Naive thymus-derived CD4-positive, alpha-beta T cell (primary cell): ENCODE measurements at regions not wholly inside any gene's neighbourhood (a gene's known extent, or its start where the extent isn't known, plus 50 kb on each side); places are given as distances from the start of the nearest gene placed in this dataset.

ENCODE experiments used
- ATAC-seq: fragments of 150-1000 bp; cut with Tn5 transposase; 2 replicates; pipeline ENCODE4 v1.10.0; 2021; ENCODE audit warnings: mild to moderate bottlenecking, moderate library complexity
- CTCF ChIA-PET: fragments of 350-600 bp; sonication (Branson Sonifier 250); formaldehyde crosslinking; loops from one replicate; lab custom pipeline; 2021; ENCODE audit warnings: antibody characterized with exemption; lab: Charles Lee
- POLR2A ChIA-PET: fragments of 350-600 bp; sonication (Branson Sonifier 250); formaldehyde crosslinking; loops from one replicate; lab custom pipeline; 2021; ENCODE audit warnings: antibody characterized with exemption, inconsistent platforms; lab: Charles Lee
- DNase-seq, 9 donors: peaks; one replicate each; pipeline versions ENCODE4 v3.0.0 to v3.0.0-alpha.2; 2020 to 2022; ENCODE audit warnings: mixed read lengths in 1 of 9
- H3K27ac ChIP-seq: one replicate; pipeline ENCODE4 v1.7.0; 2013; ENCODE audit warnings: mild to moderate bottlenecking, low read depth, low read length, moderate library complexity
- H3K27me3 ChIP-seq, 2 donors: one replicate each; pipeline ENCODE4 v1.7.0; 2013; ENCODE audit warnings: low read length in 2 of 2, mild to moderate bottlenecking in 2 of 2, moderate library complexity in 2 of 2; ENCODE audit not compliant: control insufficient read depth in 2 of 2, insufficient read depth in 2 of 2
- H3K36me3 ChIP-seq, 3 experiments: 1 replicate in 2 of 3; 2 replicates in 1 of 3; pipeline ENCODE4 v1.7.0; 2013; ENCODE audit warnings: low read length in 3 of 3, mild to moderate bottlenecking in 3 of 3, moderate library complexity in 1 of 3; ENCODE audit not compliant: insufficient read depth in 3 of 3, control insufficient read depth in 2 of 3
- H3K4me1 ChIP-seq, 2 donors: one replicate each; pipeline ENCODE4 v1.7.0; 2013; ENCODE audit warnings: low read length in 2 of 2, mild to moderate bottlenecking in 2 of 2, moderate library complexity in 1 of 2; ENCODE audit not compliant: control insufficient read depth in 2 of 2, insufficient read depth in 2 of 2
- H3K4me3 ChIP-seq: 2 replicates; pipeline ENCODE4 v1.7.0; 2013; ENCODE audit warnings: mild to moderate bottlenecking, low read length
- H3K9me3 ChIP-seq, 3 experiments: 1 replicate in 2 of 3; 2 replicates in 1 of 3; pipeline ENCODE4 v1.7.0; 2013; ENCODE audit warnings: low read length in 3 of 3; ENCODE audit not compliant: control insufficient read depth in 2 of 3
- H3K27ac Mint-ChIP-seq, 9 donors: one replicate each; pipeline ENCODE4 v1.8.0; 2020 to 2022; ENCODE audit warnings: mixed read lengths in 9 of 9, mild to moderate bottlenecking in 8 of 9, moderate library complexity in 5 of 9, inconsistent platforms in 2 of 9
- H3K27me3 Mint-ChIP-seq, 5 donors: one replicate each; pipeline ENCODE4 v1.8.0; 2021 to 2022; ENCODE audit warnings: mixed read lengths in 5 of 5, mild to moderate bottlenecking in 1 of 5
- H3K36me3 Mint-ChIP-seq, 5 donors: one replicate each; pipeline ENCODE4 v1.8.0; 2020 to 2022; ENCODE audit warnings: mixed read lengths in 5 of 5, mild to moderate bottlenecking in 3 of 5, inconsistent platforms in 1 of 5
- H3K4me1 Mint-ChIP-seq, 7 donors: one replicate each; pipeline ENCODE4 v1.8.0; 2020 to 2022; ENCODE audit warnings: mixed read lengths in 7 of 7, mild to moderate bottlenecking in 3 of 7, inconsistent platforms in 1 of 7
- H3K4me3 Mint-ChIP-seq, 10 donors: one replicate each; pipeline ENCODE4 v1.8.0; 2020 to 2022; ENCODE audit warnings: mild to moderate bottlenecking in 10 of 10, mixed read lengths in 10 of 10, moderate library complexity in 6 of 10, inconsistent platforms in 2 of 10
- H3K9me3 Mint-ChIP-seq, 11 donors: one replicate each; pipeline ENCODE4 v1.8.0; 2020 to 2022; ENCODE audit warnings: mixed read lengths in 11 of 11, mild to moderate bottlenecking in 4 of 11, inconsistent platforms in 1 of 11, moderate library complexity in 1 of 11
- intact Hi-C, 2 donors: fragments of 100-400 bp; cut with micrococcal nuclease; formaldehyde crosslinking; loops; one replicate each; pipeline ENCODE4 v1.15.1; 2023

DNA sequence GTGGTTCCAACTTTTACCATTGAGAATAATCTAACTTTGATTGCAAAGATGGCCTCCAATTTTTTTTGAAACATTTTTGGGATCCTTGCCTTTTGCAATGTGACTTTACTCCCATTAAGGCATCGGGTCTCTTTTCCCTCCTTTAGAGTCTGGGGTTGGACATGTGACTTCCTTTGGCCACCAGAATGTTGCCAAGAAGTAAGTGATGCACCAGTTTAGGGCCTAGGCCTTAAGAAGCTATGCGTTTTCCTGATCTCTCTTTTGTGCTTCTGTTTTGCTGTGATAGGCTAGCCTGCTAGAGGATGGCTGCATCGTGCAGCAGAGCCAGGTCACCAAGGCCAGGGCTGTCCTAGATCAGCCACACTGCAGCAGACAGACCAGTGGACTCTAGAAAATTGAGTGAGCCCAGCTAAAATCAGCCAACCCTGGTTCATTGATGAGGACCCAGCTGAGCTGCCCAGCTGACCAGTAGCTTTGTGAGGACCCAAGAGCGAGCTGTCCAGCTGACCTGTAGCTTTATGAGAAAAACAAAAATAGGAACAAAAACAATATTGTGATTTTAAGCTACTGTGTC is 594.0 kb upstream of the JAG1 start:
- Mint-ChIP-seq H3K27ac (no peak overlapping the region), H3K4me1 (no peaks in the 10 kb centered on the region), H3K4me3 (no peak overlapping the region), H3K27me3 (no peaks in the 10 kb centered on the region), H3K36me3 (no peaks in the 10 kb centered on the region), H3K9me3 (peaks cover 0 to 2% (median 0%) of the 10 kb centered on the region in 11 donors)
- Histone ChIP-seq H3K36me3 (no peaks in the 10 kb centered on the region), H3K9me3 (no peaks in the 10 kb centered on the region), H3K4me1 (no peaks in the 10 kb centered on the region), H3K27me3 (no peaks in the 10 kb centered on the region), H3K27ac (no peak overlapping the region), H3K4me3 (no peak overlapping the region)
- DNase-seq (no peak), ATAC-seq (no peak)
- intact Hi-C loops = no loop called here
- ChIA-PET POLR2A (no interaction called here), CTCF (no interaction called here)

DNA sequence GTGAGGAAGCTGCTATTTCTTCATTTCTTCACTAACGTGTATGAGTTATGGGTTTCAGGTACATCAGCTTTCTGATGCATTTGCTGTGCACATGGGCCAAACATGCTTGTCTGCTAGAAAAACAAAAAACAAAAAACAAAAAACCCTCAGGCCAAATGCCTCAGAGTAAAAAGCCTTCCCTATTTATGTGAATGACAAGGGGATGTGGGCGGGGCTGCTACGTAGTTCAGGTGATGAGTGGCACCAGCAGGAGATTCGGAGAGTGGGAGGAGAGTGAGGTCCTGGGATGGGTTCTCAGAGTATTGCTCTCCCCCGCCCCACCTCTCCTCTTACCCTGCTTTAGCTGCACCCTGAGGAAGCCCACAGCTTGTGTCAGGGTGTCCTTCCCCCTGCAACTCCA is 596.8 kb upstream of the JAG1 start:
- intact Hi-C loops = no loop called here
- Mint-ChIP-seq H3K27ac (no peak overlapping the region), H3K27me3 (no peaks in the 10 kb centered on the region), H3K4me3 (no peak overlapping the region), H3K4me1 (no peaks in the 10 kb centered on the region), H3K36me3 (no peaks in the 10 kb centered on the region), H3K9me3 (peaks cover 0 to 2% (median 0%) of the 10 kb centered on the region in 11 donors)
- ChIA-PET POLR2A (no interaction called here), CTCF (no interaction called here)
- no peak for ATAC-seq
- H3K9me3 ChIP-seq = no peaks in the 10 kb centered on the region
- no peak overlapping the region for H3K4me3 ChIP-seq
- no peak for DNase-seq
- H3K27me3 ChIP-seq = no peaks in the 10 kb centered on the region
- no peaks in the 10 kb centered on the region for H3K4me1 ChIP-seq
- H3K36me3 ChIP-seq = no peaks in the 10 kb centered on the region
- H3K27ac ChIP-seq = no peak overlapping the region

DNA sequence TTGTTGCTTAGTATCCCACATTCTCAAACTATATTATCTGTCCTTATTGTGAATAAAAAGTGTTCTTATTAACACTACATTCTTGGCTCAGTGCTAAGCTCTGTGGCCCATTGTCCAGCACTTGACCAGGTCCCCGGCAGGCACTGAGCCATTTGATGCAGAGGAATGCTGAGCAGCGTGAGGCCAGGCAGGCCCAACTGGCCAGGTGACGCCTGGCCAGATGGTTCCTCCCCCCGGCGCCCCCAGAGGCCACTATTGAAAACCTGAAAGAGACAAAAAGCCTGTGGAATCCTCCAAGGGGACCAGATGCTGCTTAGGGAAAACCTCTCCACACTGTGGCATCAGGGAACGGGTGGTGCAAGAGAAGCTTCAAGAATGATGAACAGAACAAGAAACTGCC is 597.5 kb upstream of the JAG1 start:
- ATAC-seq (no peak), DNase-seq (no peak)
- Histone ChIP-seq H3K4me1 (no peaks in the 10 kb centered on the region), H3K36me3 (no peaks in the 10 kb centered on the region), H3K27ac (no peak overlapping the region), H3K9me3 (no peaks in the 10 kb centered on the region), H3K4me3 (no peak overlapping the region), H3K27me3 (no peaks in the 10 kb centered on the region)
- Mint-ChIP-seq H3K9me3 (peaks cover 0 to 2% (median 0%) of the 10 kb centered on the region in 11 donors), H3K27me3 (no peaks in the 10 kb centered on the region), H3K4me3 (no peak overlapping the region), H3K27ac (no peak overlapping the region), H3K4me1 (peaks cover 0 to 2% (median 0%) of the 10 kb centered on the region in 7 donors), H3K36me3 (no peaks in the 10 kb centered on the region)
- intact Hi-C loops = no loop called here
- ChIA-PET POLR2A (no interaction called here), CTCF (no interaction called here)

DNA sequence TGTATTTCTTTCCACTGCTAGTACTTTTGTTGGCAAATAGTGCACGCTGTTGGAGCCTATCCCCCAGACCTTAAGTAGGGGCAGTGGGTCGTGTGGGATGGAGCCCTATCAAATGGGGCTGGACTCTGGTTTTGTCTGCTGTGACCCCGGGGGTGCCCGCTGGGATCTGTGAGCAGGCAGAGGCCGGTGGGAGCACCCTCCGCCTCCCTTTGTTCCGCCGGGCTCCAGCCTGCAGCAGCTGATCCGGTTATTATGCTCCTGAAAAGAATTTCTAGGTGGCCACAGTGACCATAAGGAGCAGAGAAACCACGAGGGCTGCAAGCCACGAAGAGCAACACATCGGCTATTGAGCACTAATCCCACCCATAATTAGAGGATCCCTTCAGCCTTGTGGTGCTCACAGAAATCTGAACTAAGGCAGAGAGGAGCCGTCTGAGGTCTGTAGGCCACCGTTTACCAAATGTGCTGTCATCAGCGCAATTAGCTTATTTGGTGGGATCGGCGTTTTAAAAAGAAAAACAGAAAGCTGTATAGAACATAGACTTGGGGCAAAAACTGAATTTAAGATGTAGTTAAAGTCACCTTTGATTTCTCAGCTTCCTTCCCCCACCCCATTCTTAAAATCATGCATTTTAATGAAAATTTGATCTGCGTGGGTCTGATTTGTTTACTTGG is 598.3 kb upstream of the JAG1 start:
- Histone ChIP-seq H3K27me3 (no peaks in the 10 kb centered on the region), H3K9me3 (no peaks in the 10 kb centered on the region), H3K27ac (no peak overlapping the region), H3K36me3 (no peaks in the 10 kb centered on the region), H3K4me3 (no peak overlapping the region), H3K4me1 (no peaks in the 10 kb centered on the region)
- DNase-seq = no peak
- H3K27ac Mint-ChIP-seq = no peak overlapping the region
- no peaks in the 10 kb centered on the region for H3K27me3 Mint-ChIP-seq
- CTCF ChIA-PET = no interaction called here
- ATAC-seq = no peak
- intact Hi-C loops = no loop called here
- H3K4me1 Mint-ChIP-seq = peaks cover 0 to 2% (median 0%) of the 10 kb centered on the region in 7 donors
- H3K4me3 Mint-ChIP-seq = no peak overlapping the region
- no peaks in the 10 kb centered on the region for H3K36me3 Mint-ChIP-seq
- POLR2A ChIA-PET = no interaction called here
- H3K9me3 Mint-ChIP-seq = peaks cover 0 to 2% (median 0%) of the 10 kb centered on the region in 11 donors

- no peak for DNase-seq
- Mint-ChIP-seq H3K27ac (no peak overlapping the region), H3K36me3 (no peaks in the 10 kb centered on the region), H3K27me3 (peaks cover 0 to 8% (median 0%) of the 10 kb centered on the region in 5 donors), H3K9me3 (peaks cover 0 to 7% (median 0%) of the 10 kb centered on the region in 11 donors), H3K4me3 (no peak overlapping the region), H3K4me1 (peaks cover 0 to 2% (median 0%) of the 10 kb centered on the region in 7 donors)
- POLR2A ChIA-PET = no interaction called here
- no peaks in the 10 kb centered on the region for H3K9me3 ChIP-seq
- H3K4me3 ChIP-seq = no peak overlapping the region
- CTCF ChIA-PET = no interaction called here
- no peaks in the 10 kb centered on the region for H3K27me3 ChIP-seq
- H3K36me3 ChIP-seq = no peaks in the 10 kb centered on the region
- no peaks in the 10 kb centered on the region for H3K4me1 ChIP-seq
- H3K27ac ChIP-seq = no peak overlapping the region
- intact Hi-C loops = no loop called here
- ATAC-seq = no peak
Observed at GRCh38 chr20:11274141-11274594, 600.4 kb upstream of the JAG1 start.

GRCh38 chr20:11275740-11276139 is 601.9 kb upstream of the JAG1 start:
- H3K9me3 Mint-ChIP-seq = peaks cover 0 to 7% (median 3%) of the 10 kb centered on the region in 11 donors
- Histone ChIP-seq H3K4me1 (no peaks in the 10 kb centered on the region), H3K4me3 (no peak overlapping the region), H3K9me3 (no peaks in the 10 kb centered on the region), H3K36me3 (no peaks in the 10 kb centered on the region), H3K27me3 (no peaks in the 10 kb centered on the region), H3K27ac (no peak overlapping the region)
- intact Hi-C loops = no loop called here
- no peak for ATAC-seq
- DNase-seq = no peak
- no peaks in the 10 kb centered on the region for H3K36me3 Mint-ChIP-seq
- peaks cover 0 to 8% (median 0%) of the 10 kb centered on the region in 5 donors for H3K27me3 Mint-ChIP-seq
- ChIA-PET POLR2A (no interaction called here), CTCF (no interaction called here)
- H3K4me1 Mint-ChIP-seq = peaks cover 0 to 2% (median 0%) of the 10 kb centered on the region in 7 donors
- H3K4me3 Mint-ChIP-seq = no peak overlapping the region
- no peak overlapping the region for H3K27ac Mint-ChIP-seq

DNA sequence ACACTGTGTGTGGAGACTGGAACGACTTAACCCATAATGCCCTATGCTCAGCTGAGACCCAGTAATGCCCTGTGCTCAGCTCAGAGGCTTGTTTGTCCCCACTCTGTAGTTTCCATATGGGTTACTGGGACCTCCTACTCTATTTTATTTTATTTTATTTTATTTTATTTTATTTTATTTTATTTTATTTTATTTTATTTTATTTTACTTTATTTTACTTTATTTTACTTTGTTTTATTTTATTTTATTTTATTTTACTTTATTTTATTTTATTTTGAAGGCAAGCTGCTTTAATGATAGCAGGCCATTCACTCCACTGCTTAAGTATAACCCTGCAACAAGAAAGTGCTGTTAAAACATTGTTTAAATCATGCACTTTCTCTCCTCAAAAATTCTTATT is 603.4 kb upstream of the JAG1 start:
- Histone ChIP-seq H3K27ac (no peak overlapping the region), H3K27me3 (no peaks in the 10 kb centered on the region), H3K4me1 (no peaks in the 10 kb centered on the region), H3K4me3 (no peak overlapping the region), H3K36me3 (no peaks in the 10 kb centered on the region), H3K9me3 (no peaks in the 10 kb centered on the region)
- no peaks in the 10 kb centered on the region for H3K36me3 Mint-ChIP-seq
- H3K4me3 Mint-ChIP-seq = no peak overlapping the region
- ChIA-PET CTCF (no interaction called here), POLR2A (no interaction called here)
- intact Hi-C loops = no loop called here
- DNase-seq (no peak), ATAC-seq (no peak)
- peaks cover 0 to 7% (median 4%) of the 10 kb centered on the region in 11 donors for H3K9me3 Mint-ChIP-seq
- peaks cover 0 to 8% (median 0%) of the 10 kb centered on the region in 5 donors for H3K27me3 Mint-ChIP-seq
- peaks cover 0 to 2% (median 0%) of the 10 kb centered on the region in 7 donors for H3K4me1 Mint-ChIP-seq
- no peak overlapping the region for H3K27ac Mint-ChIP-seq
